ENCODE measurements at regions not wholly inside any gene's neighbourhood (a gene's known extent, or its start where the extent isn't known, plus 50 kb on each side); places are given as distances from the start of the nearest gene placed in this dataset.

DNA sequence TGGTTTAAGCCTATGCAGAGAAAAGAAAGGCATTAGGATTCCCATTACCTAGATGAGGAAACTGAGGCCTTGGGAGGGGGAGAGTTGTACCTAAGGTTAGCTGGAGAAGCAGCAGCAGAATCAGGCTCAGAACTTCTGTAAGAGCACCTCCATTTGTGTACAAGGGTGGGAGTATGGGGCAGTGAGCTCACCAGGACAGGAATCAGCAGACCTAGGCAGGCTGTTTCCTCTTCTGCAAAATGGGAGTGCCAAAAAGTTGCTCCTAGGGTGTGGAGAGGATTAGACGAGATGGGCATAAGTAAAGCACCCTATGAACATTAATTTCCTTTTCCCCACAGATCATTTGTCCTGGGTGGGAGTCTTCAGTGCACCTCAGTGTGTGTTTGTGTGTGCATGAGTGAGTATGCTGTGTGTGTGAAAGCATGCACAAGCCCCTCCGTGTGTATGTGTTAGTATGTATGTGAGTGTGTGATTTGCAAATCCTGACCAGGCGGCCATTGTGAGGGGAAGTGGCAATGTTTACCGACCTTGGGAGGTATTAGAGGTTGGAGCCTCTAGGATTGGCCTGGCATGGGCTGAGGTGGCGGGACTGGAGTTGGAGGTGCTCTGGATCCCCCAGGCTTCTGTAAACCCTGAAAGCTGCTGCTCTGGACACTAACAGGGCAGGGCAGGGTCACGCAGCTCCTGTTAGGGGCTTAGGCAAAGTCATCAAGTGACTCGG, 78.8 kb downstream of the VEGFA start:
- no peak for ATAC-seq (ENCODE audit: insufficient number of reproducible peaks, low FRiP score, low read depth)
- no peaks in the 10 kb centered on the region for H3K36me3 ChIP-seq
- H3K9me3 ChIP-seq, result no peaks in the 10 kb centered on the region
- TF ChIP-seq, protein P1, sequence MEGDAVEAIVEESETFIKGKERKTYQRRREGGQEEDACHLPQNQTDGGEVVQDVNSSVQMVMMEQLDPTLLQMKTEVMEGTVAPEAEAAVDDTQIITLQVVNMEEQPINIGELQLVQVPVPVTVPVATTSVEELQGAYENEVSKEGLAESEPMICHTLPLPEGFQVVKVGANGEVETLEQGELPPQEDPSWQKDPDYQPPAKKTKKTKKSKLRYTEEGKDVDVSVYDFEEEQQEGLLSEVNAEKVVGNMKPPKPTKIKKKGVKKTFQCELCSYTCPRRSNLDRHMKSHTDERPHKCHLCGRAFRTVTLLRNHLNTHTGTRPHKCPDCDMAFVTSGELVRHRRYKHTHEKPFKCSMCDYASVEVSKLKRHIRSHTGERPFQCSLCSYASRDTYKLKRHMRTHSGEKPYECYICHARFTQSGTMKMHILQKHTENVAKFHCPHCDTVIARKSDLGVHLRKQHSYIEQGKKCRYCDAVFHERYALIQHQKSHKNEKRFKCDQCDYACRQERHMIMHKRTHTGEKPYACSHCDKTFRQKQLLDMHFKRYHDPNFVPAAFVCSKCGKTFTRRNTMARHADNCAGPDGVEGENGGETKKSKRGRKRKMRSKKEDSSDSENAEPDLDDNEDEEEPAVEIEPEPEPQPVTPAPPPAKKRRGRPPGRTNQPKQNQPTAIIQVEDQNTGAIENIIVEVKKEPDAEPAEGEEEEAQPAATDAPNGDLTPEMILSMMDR (IDR thresholded peaks at IDR 0.05), result no peak
- no peak overlapping the region for H3K4me3 ChIP-seq
- no peaks in the 10 kb centered on the region for H3K4me1 ChIP-seq (ENCODE audit: control insufficient read depth in 1 of 2, low read depth in 2 of 2)
- DNase-seq (ENCODE audit: low spot score), result no peak
- H3K27me3 ChIP-seq (replicated peaks; ENCODE audit: insufficient read depth), result no peaks in the 10 kb centered on the region
- H3K27ac ChIP-seq, result no peak overlapping the region

DNA sequence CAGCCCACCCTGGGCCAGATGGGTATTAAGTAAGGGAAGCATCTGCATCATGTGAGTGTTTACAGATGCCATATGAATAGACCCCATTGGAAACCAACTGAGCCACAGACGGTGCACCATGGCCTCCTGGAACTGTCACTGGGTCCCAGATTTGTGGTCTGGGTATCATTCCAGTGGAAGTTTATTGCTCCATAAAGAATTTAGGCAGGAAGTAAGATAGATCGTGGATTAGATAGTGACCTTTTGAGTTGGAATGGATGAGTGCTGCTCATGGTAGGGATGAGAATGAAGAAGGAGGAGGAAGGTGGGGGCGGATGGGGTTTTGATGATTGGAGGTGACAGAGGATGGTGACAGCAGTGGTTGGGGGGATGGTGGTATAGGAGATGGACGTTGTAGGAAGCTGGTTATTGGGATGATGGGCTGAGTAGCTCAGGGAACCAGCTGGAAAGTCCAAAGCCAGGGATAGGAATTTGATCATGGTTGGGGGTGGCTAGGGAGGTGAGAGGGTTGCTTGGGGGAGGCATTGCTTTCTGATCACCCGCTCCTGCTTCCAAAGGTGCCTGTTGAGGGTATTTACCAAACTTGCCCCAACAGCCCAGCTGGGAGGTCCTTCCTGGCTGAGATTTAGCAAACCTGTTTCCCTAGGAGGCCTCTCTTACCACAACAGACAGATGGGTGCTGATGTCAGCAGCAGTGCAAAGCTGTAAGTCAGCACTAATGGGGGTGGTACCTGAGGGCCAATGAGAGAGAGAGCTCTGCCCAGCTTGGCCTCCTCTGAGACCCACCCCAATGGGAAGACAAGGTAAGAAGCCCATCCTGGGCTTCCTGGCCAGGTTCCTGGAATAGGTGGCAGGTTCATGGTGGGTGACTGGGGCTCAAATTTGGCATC, 78.0 kb downstream of the VEGFA start:
- Histone ChIP-seq H3K4me3 (no peak overlapping the region), H3K36me3 (no peaks in the 10 kb centered on the region), H3K9me3 (no peaks in the 10 kb centered on the region), H3K4me1 (ENCODE audit: control insufficient read depth in 1 of 2, low read depth in 2 of 2) (no peaks in the 10 kb centered on the region), H3K27me3 (replicated peaks; ENCODE audit: insufficient read depth) (no peaks in the 10 kb centered on the region), H3K27ac (no peak overlapping the region)
- TF ChIP-seq, protein P1 (IDR thresholded peaks at IDR 0.05), result no peak
- ATAC-seq (ENCODE audit: insufficient number of reproducible peaks, low FRiP score, low read depth) (no peak), DNase-seq (ENCODE audit: low spot score) (no peak)

DNA sequence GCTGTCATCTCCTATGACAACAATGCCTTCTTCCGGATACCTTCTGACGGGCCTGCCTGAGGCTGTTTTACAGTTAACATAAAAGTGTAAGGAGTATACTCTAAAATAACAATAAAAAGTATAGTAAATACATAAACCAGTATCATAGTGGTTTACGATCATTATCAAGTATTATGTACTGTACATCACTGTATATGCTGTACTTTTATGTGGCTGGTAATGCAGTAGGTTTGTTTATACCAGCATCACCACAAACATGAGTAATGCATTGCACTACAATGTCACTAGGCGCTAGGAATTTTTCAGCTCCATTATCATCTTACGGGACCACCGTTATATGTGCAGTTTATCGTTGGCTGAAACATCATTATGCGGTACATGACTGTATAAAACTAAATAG, 76.5 kb downstream of the VEGFA start:
- H3K9me3 ChIP-seq, result no peaks in the 10 kb centered on the region
- H3K36me3 ChIP-seq, result no peaks in the 10 kb centered on the region
- no peak overlapping the region for H3K4me3 ChIP-seq
- DNase-seq (ENCODE audit: low spot score) (no peak), ATAC-seq (ENCODE audit: insufficient number of reproducible peaks, low FRiP score, low read depth) (no peak)
- TF ChIP-seq, protein P1 (IDR thresholded peaks at IDR 0.05), result no peak
- H3K27me3 ChIP-seq (replicated peaks; ENCODE audit: insufficient read depth), result no peaks in the 10 kb centered on the region
- H3K4me1 ChIP-seq (ENCODE audit: control insufficient read depth in 1 of 2, low read depth in 2 of 2), result no peaks in the 10 kb centered on the region
- H3K27ac ChIP-seq, result no peak overlapping the region

GRCh38 chr6:43845646-43846045, 75.6 kb downstream of the VEGFA start:
- Histone ChIP-seq H3K27ac (no peak overlapping the region), H3K4me3 (no peak overlapping the region), H3K9me3 (no peaks in the 10 kb centered on the region), H3K36me3 (no peaks in the 10 kb centered on the region), H3K27me3 (replicated peaks; ENCODE audit: insufficient read depth) (no peaks in the 10 kb centered on the region), H3K4me1 (ENCODE audit: control insufficient read depth in 1 of 2, low read depth in 2 of 2) (no peaks in the 10 kb centered on the region)
- TF ChIP-seq, protein P1 (IDR thresholded peaks at IDR 0.05), result no peak
- ATAC-seq (ENCODE audit: insufficient number of reproducible peaks, low FRiP score, low read depth), result no peak
- DNase-seq (ENCODE audit: low spot score), result no peak

- Histone ChIP-seq H3K27ac (no peak overlapping the region), H3K4me3 (no peak overlapping the region), H3K36me3 (no peaks in the 10 kb centered on the region), H3K27me3 (replicated peaks; ENCODE audit: insufficient read depth) (no peaks in the 10 kb centered on the region), H3K4me1 (ENCODE audit: control insufficient read depth in 1 of 2, low read depth in 2 of 2) (no peaks in the 10 kb centered on the region), H3K9me3 (no peaks in the 10 kb centered on the region)
- TF ChIP-seq, protein P1 (IDR thresholded peaks at IDR 0.05), result no peak
- no peak for ATAC-seq (ENCODE audit: insufficient number of reproducible peaks, low FRiP score, low read depth)
- no peak for DNase-seq (ENCODE audit: low spot score)
These were observed 73.7 kb downstream of the VEGFA start for GRCh38 chr6:43843669-43844171.
